Fibroblast of skin of left biceps (primary cell): ENCODE measurements at regions not wholly inside any gene's neighbourhood (a gene's known extent, or its start where the extent isn't known, plus 50 kb on each side); places are given as distances from the start of the nearest gene placed in this dataset.

Experiments used
- DNase-seq, 2 experiments: peaks; one replicate each; pipeline ENCODE4 v3.0.0-alpha.2; 2013; ENCODE audit warnings: low read depth in 2 of 2

DNA sequence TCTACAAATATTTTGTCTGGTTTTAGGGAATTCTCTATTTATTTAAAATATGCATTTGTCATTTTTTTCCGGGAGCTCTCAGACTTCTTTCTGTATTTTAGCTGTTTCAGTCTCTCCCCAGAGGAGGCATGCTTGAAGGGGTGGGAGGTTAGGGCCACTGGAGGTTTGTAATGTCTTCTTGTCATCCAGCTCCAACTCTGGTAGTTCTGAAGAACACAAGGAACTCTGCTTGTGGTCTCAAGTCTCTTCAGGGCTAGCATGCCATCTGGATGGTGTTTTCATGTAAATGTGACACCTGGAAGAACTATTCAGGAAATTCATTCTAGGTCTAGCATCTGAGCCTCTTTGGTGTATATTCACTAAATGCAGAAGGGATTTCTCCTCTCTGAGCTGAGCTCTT lies 518.4 kb upstream of the DCC start:
- no peak for DNase-seq

DNA sequence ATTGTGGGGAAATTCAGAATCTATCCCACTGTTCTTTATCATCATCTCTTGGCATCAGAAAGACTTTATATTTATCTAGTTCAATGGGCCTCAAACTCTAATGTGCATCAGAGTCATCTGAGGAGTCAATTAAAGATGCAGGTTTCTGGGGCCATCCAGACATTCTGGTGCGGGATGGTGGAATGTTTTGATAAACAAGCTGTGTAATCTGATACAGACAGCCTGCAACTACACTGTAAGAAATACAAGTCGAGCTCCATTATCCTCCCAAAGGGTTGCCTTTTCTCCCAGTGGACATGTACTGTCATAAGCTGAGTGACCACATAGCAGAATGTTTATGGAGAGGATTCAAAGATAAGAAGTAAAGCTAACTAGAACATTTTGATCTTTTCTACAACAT lies 515.3 kb upstream of the DCC start:
- no peak for DNase-seq

GRCh38 chr18:51833850-51834249 lies 506.1 kb upstream of the DCC start:
- DNase-seq, result no peak

GRCh38 chr18:51848702-51849101 lies 491.3 kb upstream of the DCC start:
- DNase-seq, result no peak

DNA sequence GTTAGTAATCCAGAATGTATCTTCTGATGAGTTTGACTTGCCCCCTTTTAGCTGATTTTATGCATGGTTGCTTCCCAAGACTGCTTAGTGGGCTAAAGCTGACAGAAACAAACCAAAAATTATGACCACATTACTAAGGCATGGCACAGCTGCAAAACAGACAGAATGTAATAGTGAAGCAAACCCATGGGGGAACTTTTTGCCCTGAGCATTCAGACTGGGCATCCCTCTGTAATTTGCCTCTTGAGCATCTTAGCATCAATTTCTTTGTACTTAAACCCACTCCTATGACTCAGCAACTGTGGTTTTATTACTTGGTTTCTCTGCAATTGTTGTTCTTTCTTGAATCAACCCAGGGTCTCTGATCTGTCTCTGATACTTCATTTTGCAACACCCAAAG lies 487.3 kb upstream of the DCC start:
- DNase-seq, result no peak

GRCh38 chr18:51857989-51858388 lies 482.0 kb upstream of the DCC start:
- DNase-seq, result no peak

GRCh38 chr18:51861046-51861445 lies 479.0 kb upstream of the DCC start:
- no peak for DNase-seq

DNA sequence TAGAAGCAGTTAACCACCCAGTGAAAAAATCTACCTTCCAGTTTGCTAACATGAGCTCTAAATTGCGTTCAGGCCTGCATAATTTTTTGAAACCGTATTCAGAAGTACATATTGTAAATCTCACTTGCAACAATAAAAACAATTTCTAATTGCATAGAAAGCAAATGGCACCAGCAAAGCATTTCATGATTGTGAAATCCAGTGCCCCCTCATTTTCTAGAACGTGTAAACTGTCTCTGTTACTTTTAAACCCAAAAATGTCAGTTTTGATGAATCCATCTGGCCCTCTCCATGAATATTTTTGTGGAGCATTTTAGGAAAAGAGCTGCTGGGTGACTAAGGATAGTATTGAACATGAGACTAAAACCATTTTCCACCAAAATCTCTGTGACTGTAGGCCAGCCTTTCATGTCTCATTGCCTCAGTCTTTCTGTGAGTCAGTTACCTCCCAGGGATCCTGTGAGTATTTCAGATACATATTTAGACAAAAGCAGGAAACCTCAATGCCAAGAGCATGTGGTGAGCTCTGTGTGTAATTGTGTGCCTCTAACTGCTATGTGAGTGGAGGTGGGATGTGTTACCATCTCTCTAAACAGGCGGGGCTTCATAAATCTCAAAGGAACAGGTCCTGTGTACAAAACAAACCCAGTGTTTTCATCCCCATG lies 477.8 kb upstream of the DCC start:
- no peak for DNase-seq

GRCh38 chr18:51864219-51864965 lies 475.6 kb upstream of the DCC start:
- no peak for DNase-seq

- DNase-seq, result no peak
Observed at GRCh38 chr18:51865538-51865937, 474.5 kb upstream of the DCC start.

- DNase-seq, result no peak
Observed at GRCh38 chr18:51867767-51868166, 472.2 kb upstream of the DCC start.

GRCh38 chr18:51878724-51879123 lies 461.3 kb upstream of the DCC start:
- no peak for DNase-seq

- no peak for DNase-seq
Observed at GRCh38 chr18:51879329-51879728, 460.7 kb upstream of the DCC start.

DNA sequence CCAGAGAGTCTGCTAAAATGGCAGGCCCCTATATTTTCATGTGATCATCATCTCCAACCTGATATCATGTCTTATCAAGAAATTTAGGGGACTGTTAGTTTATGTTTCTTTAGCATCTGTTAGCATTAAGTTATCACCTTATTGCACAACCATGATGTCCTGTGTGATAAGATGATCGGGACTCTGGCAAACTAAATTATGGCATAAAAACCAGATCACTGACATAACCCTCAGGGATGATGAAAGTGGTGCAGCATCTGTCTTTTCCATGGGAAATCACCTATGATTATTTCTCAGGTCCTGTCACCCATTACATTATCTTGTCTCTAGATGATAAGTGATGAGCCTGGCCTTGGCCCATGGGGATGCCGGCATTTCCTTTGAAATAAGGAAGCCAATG lies 458.6 kb upstream of the DCC start:
- no peak for DNase-seq

DNA sequence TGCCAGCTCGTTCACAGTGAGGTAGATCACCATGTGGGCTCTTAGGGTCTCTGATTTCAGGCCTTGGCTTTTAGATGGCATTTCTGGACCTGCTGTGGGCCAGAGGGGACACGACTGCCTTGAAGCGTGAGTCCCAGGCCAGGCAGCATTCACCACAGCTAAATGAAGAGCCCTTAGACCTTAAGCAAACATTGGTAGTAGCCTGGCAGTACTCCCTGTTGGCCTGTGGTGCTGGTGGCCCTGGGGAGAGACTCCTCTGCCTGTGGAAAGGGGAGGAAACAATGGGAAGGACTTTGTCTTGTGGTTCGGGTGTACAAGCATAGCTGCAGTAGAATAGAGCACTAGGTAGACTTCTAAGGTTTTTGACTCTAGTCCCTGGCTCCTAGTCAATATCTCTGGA lies 456.0 kb upstream of the DCC start:
- DNase-seq, result no peak

GRCh38 chr18:51890762-51891161 lies 449.2 kb upstream of the DCC start:
- DNase-seq, result no peak

GRCh38 chr18:51891876-51892275 lies 448.1 kb upstream of the DCC start:
- DNase-seq, result no peak

DNA sequence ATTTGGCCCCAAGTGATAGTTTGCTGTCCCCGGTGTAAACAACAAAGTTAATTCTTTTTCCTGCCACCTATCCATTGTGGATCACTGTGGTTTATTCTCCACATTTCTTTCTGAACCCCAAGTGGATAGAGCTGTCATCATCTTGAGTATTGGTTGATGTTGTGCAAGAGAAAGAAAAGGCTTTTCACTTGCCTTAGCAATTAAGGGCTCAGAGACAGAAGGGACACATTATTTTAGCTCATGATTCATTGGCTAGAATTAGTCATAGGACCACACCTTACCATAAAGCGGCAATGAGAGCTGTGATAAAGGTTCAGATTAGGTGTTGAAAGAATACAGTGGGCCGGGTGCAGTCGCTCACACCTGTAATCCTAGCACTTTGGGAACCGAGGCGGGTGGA lies 442.1 kb upstream of the DCC start:
- DNase-seq, result no peak

- no peak for DNase-seq
Observed at GRCh38 chr18:51907687-51908597, 432.1 kb upstream of the DCC start.

GRCh38 chr18:51908598-51908944 lies 431.4 kb upstream of the DCC start:
- no peak for DNase-seq

- no peak for DNase-seq
Observed at GRCh38 chr18:51911584-51911983, 428.4 kb upstream of the DCC start.

- DNase-seq, result no peak
Observed at GRCh38 chr18:51912381-51912780, 427.6 kb upstream of the DCC start.

DNA sequence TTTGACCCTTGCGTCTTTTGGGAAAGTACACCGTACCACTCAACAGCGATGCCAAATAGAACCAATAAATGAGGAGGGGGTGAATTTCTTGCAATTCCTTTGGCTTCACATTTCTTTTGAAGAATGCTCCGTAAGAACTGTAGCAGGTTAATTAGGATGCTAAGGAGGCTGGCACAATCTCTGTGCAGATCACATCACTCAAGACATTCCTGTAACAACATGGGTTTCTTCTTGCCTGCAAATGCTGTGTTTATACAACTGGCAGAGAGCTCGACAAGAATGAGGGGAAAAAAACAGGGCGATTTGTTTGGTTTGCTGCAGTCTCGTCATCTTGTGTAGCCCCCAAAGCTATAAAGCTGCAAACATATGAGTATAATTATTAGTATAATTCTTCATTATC lies 424.8 kb upstream of the DCC start:
- no peak for DNase-seq
